GM23338 (cell line): ENCODE measurements at regions not wholly inside any gene's neighbourhood (a gene's known extent, or its start where the extent isn't known, plus 50 kb on each side); places are given as distances from the start of the nearest gene placed in this dataset.

Experiments
- ATAC-seq: fragments of 200-7000 bp; cut with Tn5 transposase; 3 replicates; pipeline ENCODE4 v1.9.1; 2020
- DNase-seq: peaks from one replicate; pipeline ENCODE4 v3.0.0-alpha.2; 2015; ENCODE audit warnings: low spot score
- H2AFZ ChIP-seq: fragments of 200-600 bp; sonication (generic); 2 replicates; pipeline ENCODE4 v1.8.0; 2016; ENCODE audit warnings: antibody characterized with exemption, mild to moderate bottlenecking, moderate library complexity
- H3F3A ChIP-seq: fragments of 200-600 bp; sonication (generic); replicated peaks from 2 replicates; pipeline ENCODE4 v1.8.0; 2017; ENCODE audit warnings: antibody characterized with exemption, mixed run types, low read depth
- H3K27ac ChIP-seq: fragments of 200-600 bp; sonication (generic); 2 replicates; pipeline ENCODE4 v1.6.1; 2016; ENCODE audit warnings: low read depth
- H3K27me3 ChIP-seq: fragments of 200-600 bp; sonication (generic); 2 replicates; pipeline ENCODE4 v1.8.0; 2016; ENCODE audit warnings: mild to moderate bottlenecking, mixed run types, moderate library complexity; ENCODE audit not compliant: insufficient read depth
- H3K36me3 ChIP-seq: fragments of 200-600 bp; sonication (generic); 2 replicates; pipeline ENCODE4 v1.8.0; 2016; ENCODE audit warnings: mild to moderate bottlenecking; ENCODE audit not compliant: insufficient read depth
- H3K4me1 ChIP-seq: fragments of 200-600 bp; sonication (generic); 2 replicates; pipeline ENCODE4 v1.8.0; 2016; ENCODE audit warnings: mild to moderate bottlenecking, moderate library complexity; ENCODE audit not compliant: insufficient read depth
- H3K4me2 ChIP-seq: fragments of 200-600 bp; sonication (generic); 2 replicates; pipeline ENCODE4 v1.7.1; 2017; ENCODE audit warnings: mixed run types
- H3K4me3 ChIP-seq: fragments of 200-600 bp; sonication (generic); 2 replicates; pipeline ENCODE4 v1.6.1; 2016; ENCODE audit warnings: mixed run types
- H3K79me2 ChIP-seq: fragments of 200-600 bp; sonication (generic); replicated peaks from 2 replicates; pipeline ENCODE4 v1.8.0; 2017; ENCODE audit warnings: mild to moderate bottlenecking; ENCODE audit not compliant: insufficient read depth
- H3K9me2 ChIP-seq: fragments of 200-600 bp; sonication (generic); 2 replicates; pipeline ENCODE4 v1.8.0; 2017; ENCODE audit not compliant: insufficient read depth
- H4K20me1 ChIP-seq: fragments of 200-600 bp; sonication (generic); replicated peaks from 2 replicates; pipeline ENCODE4 v1.8.0; 2017; ENCODE audit warnings: mild to moderate bottlenecking; ENCODE audit not compliant: insufficient read depth
- H3K27ac Mint-ChIP-seq: 2 replicates; pipeline ENCODE4 v1.8.0; 2020; ENCODE audit warnings: inconsistent platforms, mild to moderate bottlenecking, moderate library complexity, mixed read lengths
- H3K27me3 Mint-ChIP-seq: 3 replicates; pipeline ENCODE4 v1.8.0; 2022; ENCODE audit warnings: low read depth, mild to moderate bottlenecking, moderate library complexity, mixed read lengths, inconsistent platforms; ENCODE audit not compliant: insufficient read depth, poor library complexity
- H3K36me3 Mint-ChIP-seq: 3 replicates; pipeline ENCODE4 v1.8.0; 2021; ENCODE audit warnings: low read depth, mild to moderate bottlenecking, inconsistent platforms, moderate library complexity, mixed read lengths
- H3K4me1 Mint-ChIP-seq: 3 replicates; pipeline ENCODE4 v1.8.0; 2020; ENCODE audit warnings: mild to moderate bottlenecking, inconsistent platforms, mixed read lengths
- H3K4me3 Mint-ChIP-seq: 3 replicates; pipeline ENCODE4 v1.8.0; 2021; ENCODE audit warnings: moderate library complexity, mild to moderate bottlenecking, inconsistent platforms, mixed read lengths
- H3K9me3 Mint-ChIP-seq: 3 replicates; pipeline ENCODE4 v1.8.0; 2020; ENCODE audit warnings: moderate library complexity, mild to moderate bottlenecking, inconsistent platforms, mixed read lengths
- CREB1 ChIP-seq: fragments of 250-450 bp; sonication (Bioruptor Pico); IDR thresholded peaks from 2 replicates; pipeline ENCODE4 v1.5.0; 2020; ENCODE audit warnings: low read depth, mild to moderate bottlenecking, moderate library complexity
- CTCF ChIP-seq, 2 experiments: fragments of 200-600 bp in 1 of 2; sonication (generic) in 1 of 2; conservative IDR thresholded peaks; 2 replicates each; pipeline versions ENCODE4 v1.5.1 to v1.6.1; 2016 to 2017; ENCODE audit warnings: antibody characterized with exemption in 2 of 2, low read depth in 2 of 2, mild to moderate bottlenecking in 2 of 2, moderate library complexity in 1 of 2
- EZH2phosphoT487 ChIP-seq: fragments of 200-600 bp; sonication (generic); IDR thresholded peaks from one replicate; pipeline ENCODE4 v1.8.1; 2018; ENCODE audit warnings: antibody characterized with exemption; ENCODE audit not compliant: unreplicated experiment
- JUNB ChIP-seq: IDR thresholded peaks from one replicate; pipeline ENCODE4 v1.6.1; 2016; ENCODE audit warnings: antibody characterized with exemption; ENCODE audit not compliant: unreplicated experiment
- NANOG ChIP-seq: IDR thresholded peaks from 2 replicates; pipeline ENCODE4 v1.6.1; 2016; ENCODE audit warnings: antibody characterized with exemption, borderline replicate concordance
- STAT1 ChIP-seq: IDR thresholded peaks from one replicate; pipeline ENCODE4 v1.6.1; 2016; ENCODE audit warnings: antibody characterized with exemption; ENCODE audit not compliant: unreplicated experiment
- ZNF331 ChIP-seq: fragments of 250-450 bp; sonication (Bioruptor Pico); IDR thresholded peaks from 2 replicates; pipeline ENCODE4 v1.5.0; 2020; ENCODE audit warnings: low read depth, mild to moderate bottlenecking, moderate library complexity
- ZNF462 ChIP-seq: fragments of 250-450 bp; sonication (Bioruptor Pico); IDR thresholded peaks from 2 replicates; pipeline ENCODE4 v1.5.0; 2020; ENCODE audit warnings: mild to moderate bottlenecking, moderate library complexity
- TF ChIP-seq, protein P1 (sequence below): IDR thresholded peaks from 2 replicates; pipeline ENCODE4 v1.6.1; 2016; ENCODE audit warnings: antibody characterized with exemption
- TF ChIP-seq, protein P2 (sequence below): IDR thresholded peaks from one replicate; pipeline ENCODE4 v1.6.1; 2018; ENCODE audit warnings: antibody characterized with exemption; ENCODE audit not compliant: unreplicated experiment

DNA sequence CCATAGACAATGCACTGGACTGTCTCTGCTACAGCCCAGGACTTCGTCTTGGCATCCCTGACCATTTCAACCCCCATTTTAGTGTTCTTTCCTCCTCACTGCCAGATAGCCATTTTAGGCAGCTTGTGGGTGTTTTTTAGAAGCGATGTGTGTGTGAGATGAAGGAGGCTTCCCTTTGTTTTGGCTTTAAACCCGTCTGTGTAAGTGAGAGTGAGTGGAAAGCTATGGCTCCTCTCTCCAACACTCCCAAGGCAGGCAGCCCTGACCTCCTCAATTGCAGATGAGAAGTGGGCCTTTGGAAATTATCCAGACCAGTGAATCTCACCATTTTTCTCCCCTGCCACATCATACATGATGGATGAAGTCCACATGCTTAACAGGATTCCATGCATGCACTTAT, 70.3 kb upstream of the PGBD5 start:
- Histone ChIP-seq H4K20me1 (no peaks in the 10 kb centered on the region), H3K9me2 (no peaks in the 10 kb centered on the region), H3F3A (no peaks in the 10 kb centered on the region), H3K36me3 (no peaks in the 10 kb centered on the region), H3K4me1 (no peaks in the 10 kb centered on the region), H3K27ac (no peak overlapping the region), H3K4me3 (no peak overlapping the region), H3K27me3 (no peaks in the 10 kb centered on the region), H3K4me2 (no peak overlapping the region), H2AFZ (peak overlapping the region; percentile 56; the same call in 1 of the 2 replicates), H3K79me2 (no peaks in the 10 kb centered on the region)
- TF ChIP-seq CREB1 (no peak), ZNF462 (CRISPR knock-in tag) (no peak), EZH2phosphoT487 (no peak), JUNB (no peak), STAT1 (no peak), NANOG (no peak), ZNF331 (CRISPR knock-in tag) (no peak), CTCF (conservative IDR thresholded peaks at IDR 0.05; ENCODE audit: low read depth in 2 of 2) (no peak)
- TF ChIP-seq, protein P1, sequence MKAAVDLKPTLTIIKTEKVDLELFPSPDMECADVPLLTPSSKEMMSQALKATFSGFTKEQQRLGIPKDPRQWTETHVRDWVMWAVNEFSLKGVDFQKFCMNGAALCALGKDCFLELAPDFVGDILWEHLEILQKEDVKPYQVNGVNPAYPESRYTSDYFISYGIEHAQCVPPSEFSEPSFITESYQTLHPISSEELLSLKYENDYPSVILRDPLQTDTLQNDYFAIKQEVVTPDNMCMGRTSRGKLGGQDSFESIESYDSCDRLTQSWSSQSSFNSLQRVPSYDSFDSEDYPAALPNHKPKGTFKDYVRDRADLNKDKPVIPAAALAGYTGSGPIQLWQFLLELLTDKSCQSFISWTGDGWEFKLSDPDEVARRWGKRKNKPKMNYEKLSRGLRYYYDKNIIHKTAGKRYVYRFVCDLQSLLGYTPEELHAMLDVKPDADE, result no peak
- TF ChIP-seq, protein P2, sequence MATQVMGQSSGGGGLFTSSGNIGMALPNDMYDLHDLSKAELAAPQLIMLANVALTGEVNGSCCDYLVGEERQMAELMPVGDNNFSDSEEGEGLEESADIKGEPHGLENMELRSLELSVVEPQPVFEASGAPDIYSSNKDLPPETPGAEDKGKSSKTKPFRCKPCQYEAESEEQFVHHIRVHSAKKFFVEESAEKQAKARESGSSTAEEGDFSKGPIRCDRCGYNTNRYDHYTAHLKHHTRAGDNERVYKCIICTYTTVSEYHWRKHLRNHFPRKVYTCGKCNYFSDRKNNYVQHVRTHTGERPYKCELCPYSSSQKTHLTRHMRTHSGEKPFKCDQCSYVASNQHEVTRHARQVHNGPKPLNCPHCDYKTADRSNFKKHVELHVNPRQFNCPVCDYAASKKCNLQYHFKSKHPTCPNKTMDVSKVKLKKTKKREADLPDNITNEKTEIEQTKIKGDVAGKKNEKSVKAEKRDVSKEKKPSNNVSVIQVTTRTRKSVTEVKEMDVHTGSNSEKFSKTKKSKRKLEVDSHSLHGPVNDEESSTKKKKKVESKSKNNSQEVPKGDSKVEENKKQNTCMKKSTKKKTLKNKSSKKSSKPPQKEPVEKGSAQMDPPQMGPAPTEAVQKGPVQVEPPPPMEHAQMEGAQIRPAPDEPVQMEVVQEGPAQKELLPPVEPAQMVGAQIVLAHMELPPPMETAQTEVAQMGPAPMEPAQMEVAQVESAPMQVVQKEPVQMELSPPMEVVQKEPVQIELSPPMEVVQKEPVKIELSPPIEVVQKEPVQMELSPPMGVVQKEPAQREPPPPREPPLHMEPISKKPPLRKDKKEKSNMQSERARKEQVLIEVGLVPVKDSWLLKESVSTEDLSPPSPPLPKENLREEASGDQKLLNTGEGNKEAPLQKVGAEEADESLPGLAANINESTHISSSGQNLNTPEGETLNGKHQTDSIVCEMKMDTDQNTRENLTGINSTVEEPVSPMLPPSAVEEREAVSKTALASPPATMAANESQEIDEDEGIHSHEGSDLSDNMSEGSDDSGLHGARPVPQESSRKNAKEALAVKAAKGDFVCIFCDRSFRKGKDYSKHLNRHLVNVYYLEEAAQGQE, result no peak
- no peak overlapping the region for H3K27ac Mint-ChIP-seq
- H3K36me3 Mint-ChIP-seq, result peaks cover 9% of the 10 kb centered on the region
- peaks cover 19% of the 10 kb centered on the region for H3K9me3 Mint-ChIP-seq
- ATAC-seq (no peak), DNase-seq (no peak)
- no peak overlapping the region for H3K4me3 Mint-ChIP-seq
- H3K27me3 Mint-ChIP-seq, result peaks cover 7% of the 10 kb centered on the region
- peaks cover 4% of the 10 kb centered on the region; the same call in 1 of the 3 replicates for H3K4me1 Mint-ChIP-seq
